Cardiac muscle cell (in vitro differentiated cells and primary cell): ENCODE measurements at regions not wholly inside any gene's neighbourhood (a gene's known extent, or its start where the extent isn't known, plus 50 kb on each side); places are given as distances from the start of the nearest gene placed in this dataset.

Source experiments
- DNase-seq, 2 donors: peaks; one replicate each; pipeline versions ENCODE4 v3.0.0 to v3.0.0-alpha.2; 2010 to 2017; ENCODE audit warnings: low read depth in 1 of 2, low spot score in 1 of 2
- H3K27ac ChIP-seq: fragments of 200-600 bp; sonication (generic); 2 replicates; pipeline ENCODE4 v1.5.1; 2016
- H3K27me3 ChIP-seq: fragments of 200-600 bp; sonication (generic); 2 replicates; pipeline ENCODE4 v1.6.0; 2016; ENCODE audit warnings: control low read depth
- H3K36me3 ChIP-seq: fragments of 200-600 bp; sonication (generic); 2 replicates; pipeline ENCODE4 v1.5.1; 2016; ENCODE audit warnings: control low read depth
- H3K4me1 ChIP-seq: fragments of 200-600 bp; sonication (generic); 2 replicates; pipeline ENCODE4 v1.8.1; 2017; ENCODE audit warnings: low read depth, mild to moderate bottlenecking, mixed run types
- H3K4me3 ChIP-seq: fragments of 200-600 bp; sonication (generic); 2 replicates; pipeline ENCODE4 v1.5.1; 2016; ENCODE audit warnings: mild to moderate bottlenecking
- H3K9me3 ChIP-seq: fragments of 200-600 bp; sonication (generic); 2 replicates; pipeline ENCODE4 v1.5.1; 2017; ENCODE audit warnings: low read depth, mild to moderate bottlenecking, control low read depth
- CTCF ChIP-seq: IDR thresholded peaks from 2 replicates; pipeline ENCODE4 v1.5.1; 2012; ENCODE audit warnings: low read depth, mild to moderate bottlenecking, low read length

DNA sequence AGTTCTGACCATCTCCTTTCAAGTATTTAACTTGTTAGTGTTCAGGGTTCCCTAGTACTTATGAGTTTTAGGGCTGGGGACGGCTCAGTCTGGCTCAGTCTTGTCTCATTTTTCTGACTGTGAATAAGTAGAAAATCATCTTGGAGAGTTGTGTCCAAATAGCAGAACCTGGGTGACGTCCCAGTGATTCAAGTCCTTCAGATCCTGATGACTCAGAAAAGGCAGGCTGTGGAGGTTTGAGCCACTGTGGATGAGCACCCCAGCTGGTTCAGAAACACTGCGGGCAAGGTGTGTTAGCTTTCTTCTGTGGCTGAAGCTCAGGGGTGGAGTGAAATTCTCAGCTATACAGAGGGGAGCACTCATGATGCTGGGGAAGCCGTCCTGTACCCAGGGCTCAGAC lies 154.4 kb upstream of the NPY start:
- Histone ChIP-seq H3K4me3 (no peak overlapping the region), H3K27ac (no peak overlapping the region), H3K27me3 (no peaks in the 10 kb centered on the region), H3K36me3 (no peaks in the 10 kb centered on the region), H3K4me1 (no peaks in the 10 kb centered on the region), H3K9me3 (no peaks in the 10 kb centered on the region)
- no peak for DNase-seq
- no peak for TF ChIP-seq CTCF

GRCh38 chr7:24130631-24131030 lies 153.4 kb upstream of the NPY start:
- Histone ChIP-seq H3K27me3 (no peaks in the 10 kb centered on the region), H3K36me3 (no peaks in the 10 kb centered on the region), H3K4me1 (no peaks in the 10 kb centered on the region), H3K4me3 (no peak overlapping the region), H3K27ac (no peak overlapping the region), H3K9me3 (no peaks in the 10 kb centered on the region)
- no peak for TF ChIP-seq CTCF
- DNase-seq: no peak

GRCh38 chr7:24133691-24134090 lies 150.3 kb upstream of the NPY start:
- Histone ChIP-seq H3K27ac (no peak overlapping the region), H3K4me3 (no peak overlapping the region), H3K36me3 (no peaks in the 10 kb centered on the region), H3K9me3 (no peaks in the 10 kb centered on the region), H3K27me3 (no peaks in the 10 kb centered on the region), H3K4me1 (no peaks in the 10 kb centered on the region)
- TF ChIP-seq CTCF: no peak
- DNase-seq: no peak

GRCh38 chr7:24134535-24134934 lies 149.5 kb upstream of the NPY start:
- H3K4me1 ChIP-seq: no peaks in the 10 kb centered on the region
- TF ChIP-seq CTCF: no peak
- no peak for DNase-seq
- no peaks in the 10 kb centered on the region for H3K27me3 ChIP-seq
- no peaks in the 10 kb centered on the region for H3K9me3 ChIP-seq
- H3K27ac ChIP-seq: no peak overlapping the region
- no peak overlapping the region for H3K4me3 ChIP-seq
- H3K36me3 ChIP-seq: no peaks in the 10 kb centered on the region

GRCh38 chr7:24135003-24135817 lies 148.8 kb upstream of the NPY start:
- Histone ChIP-seq H3K36me3 (no peaks in the 10 kb centered on the region), H3K27ac (no peak overlapping the region), H3K4me3 (no peak overlapping the region), H3K9me3 (no peaks in the 10 kb centered on the region), H3K4me1 (no peaks in the 10 kb centered on the region), H3K27me3 (no peaks in the 10 kb centered on the region)
- TF ChIP-seq CTCF: no peak
- DNase-seq: no peak
